GM21390 (cell line): ENCODE measurements at regions not wholly inside any gene's neighbourhood (a gene's known extent, or its start where the extent isn't known, plus 50 kb on each side); places are given as distances from the start of the nearest gene placed in this dataset.

Experiments used
- ATAC-seq: cut with Tn5 transposase; IDR thresholded peaks from one replicate; pipeline ENCODE4 v1.9.1; 2021; ENCODE audit not compliant: unreplicated experiment

DNA sequence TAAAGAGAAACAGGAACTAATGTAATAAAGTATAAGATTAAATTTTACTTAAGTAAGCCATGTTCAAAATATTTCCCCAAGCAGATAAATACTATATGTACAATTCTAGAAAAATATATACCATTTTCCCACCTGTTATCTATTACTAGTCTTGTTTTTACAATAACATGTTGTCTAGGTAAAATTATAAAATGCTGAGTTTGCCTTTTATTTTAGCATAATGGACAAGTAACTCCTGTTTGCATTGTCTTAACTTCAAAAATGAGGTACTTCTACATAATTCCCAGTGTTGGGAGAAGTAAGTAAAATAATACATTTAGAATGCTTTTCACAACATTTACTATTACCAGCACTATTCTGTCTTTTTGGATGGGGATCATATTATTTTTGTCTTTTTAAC, 800.5 kb downstream of the SLITRK6 start:
- ATAC-seq, result no peak

GRCh38 chr13:84997858-84998257, 801.4 kb downstream of the SLITRK6 start:
- no peak for ATAC-seq

- ATAC-seq, result no peak
These were observed 804.6 kb downstream of the SLITRK6 start for GRCh38 chr13:84994582-84994981.

DNA sequence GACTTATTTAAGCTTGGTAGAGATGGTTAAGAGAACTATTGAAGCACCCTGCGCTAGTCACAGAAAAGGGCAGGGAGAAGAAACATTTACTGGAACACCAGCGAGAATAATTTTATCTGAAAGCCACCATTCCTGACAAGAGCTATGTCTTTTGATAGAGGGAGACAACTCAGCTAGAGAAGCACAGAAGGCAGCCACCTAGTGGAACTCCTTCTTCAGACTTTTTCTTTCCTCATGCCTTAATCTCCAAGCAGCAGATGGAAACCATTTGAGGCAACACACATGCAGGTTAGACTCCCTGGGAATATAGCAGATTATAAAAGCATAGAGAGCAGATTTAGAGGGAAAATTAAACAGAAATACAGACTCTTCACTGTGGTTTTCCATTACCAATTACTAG, 813.4 kb downstream of the SLITRK6 start:
- no peak for ATAC-seq

GRCh38 chr13:84983321-84983720, 815.9 kb downstream of the SLITRK6 start:
- ATAC-seq, result no peak

DNA sequence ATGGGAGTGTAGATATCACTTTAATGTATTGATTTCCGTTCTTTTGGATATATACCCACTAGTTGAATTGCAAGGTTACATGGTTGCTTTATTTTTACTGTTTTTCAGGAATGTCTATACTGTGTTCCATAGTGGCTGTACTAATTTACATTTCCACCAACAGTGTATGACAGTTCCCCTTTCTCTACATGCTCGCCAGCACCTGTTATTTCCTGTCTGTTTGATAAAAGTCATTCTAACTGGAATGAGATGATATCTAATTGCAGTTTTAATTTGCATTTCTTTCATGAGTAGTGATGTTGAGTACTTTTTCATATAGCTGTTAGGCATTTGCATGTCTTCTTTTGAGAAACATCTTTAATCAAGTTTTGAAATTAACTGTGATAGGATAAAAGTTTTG, 818.6 kb downstream of the SLITRK6 start:
- ATAC-seq, result no peak

- ATAC-seq, result no peak
These were observed 820.4 kb downstream of the SLITRK6 start for GRCh38 chr13:84978851-84979250.

DNA sequence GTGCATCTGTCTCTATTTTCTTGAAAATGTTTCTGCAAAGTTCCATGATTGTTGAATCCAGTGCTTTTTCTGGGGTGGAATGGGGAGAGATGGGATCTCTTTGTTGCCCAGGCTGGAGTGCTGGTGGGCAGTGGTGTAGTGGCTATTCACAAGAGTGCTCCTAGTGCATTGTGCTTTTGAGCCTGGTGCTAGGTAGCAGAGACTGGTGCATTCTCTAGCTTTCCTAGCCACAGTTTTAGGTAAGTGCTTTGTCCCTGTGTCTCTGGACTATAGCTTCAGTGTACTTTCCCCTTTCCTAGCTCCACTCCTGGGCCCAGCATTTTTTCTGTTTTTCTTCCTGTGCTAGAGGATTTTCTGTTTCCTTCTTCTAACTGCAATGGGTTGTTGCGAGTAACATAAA, 825.6 kb downstream of the SLITRK6 start:
- no peak for ATAC-seq

- ATAC-seq, result no peak
These were observed 826.3 kb downstream of the SLITRK6 start for GRCh38 chr13:84972907-84973306.

DNA sequence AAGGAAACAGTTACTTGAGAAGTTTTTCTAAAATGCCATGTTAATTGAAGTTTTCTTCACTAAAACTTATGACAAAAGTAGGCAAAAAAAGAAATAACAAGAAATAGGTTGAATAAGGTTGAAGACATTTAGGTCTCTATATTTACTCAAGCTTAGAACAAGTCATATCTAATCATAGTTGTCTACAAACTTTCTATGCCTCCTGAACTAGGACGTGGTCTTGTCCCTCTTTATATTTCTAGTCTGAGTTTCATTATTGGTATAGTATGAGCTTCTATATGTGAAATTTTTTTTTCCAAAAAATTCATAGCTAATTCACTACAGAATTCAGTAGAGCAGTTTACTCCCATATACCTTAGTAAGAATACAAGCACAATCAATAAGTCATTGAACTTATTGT, 836.4 kb downstream of the SLITRK6 start:
- ATAC-seq, result no peak

- no peak for ATAC-seq
These were observed 837.0 kb downstream of the SLITRK6 start for GRCh38 chr13:84962141-84962750.

DNA sequence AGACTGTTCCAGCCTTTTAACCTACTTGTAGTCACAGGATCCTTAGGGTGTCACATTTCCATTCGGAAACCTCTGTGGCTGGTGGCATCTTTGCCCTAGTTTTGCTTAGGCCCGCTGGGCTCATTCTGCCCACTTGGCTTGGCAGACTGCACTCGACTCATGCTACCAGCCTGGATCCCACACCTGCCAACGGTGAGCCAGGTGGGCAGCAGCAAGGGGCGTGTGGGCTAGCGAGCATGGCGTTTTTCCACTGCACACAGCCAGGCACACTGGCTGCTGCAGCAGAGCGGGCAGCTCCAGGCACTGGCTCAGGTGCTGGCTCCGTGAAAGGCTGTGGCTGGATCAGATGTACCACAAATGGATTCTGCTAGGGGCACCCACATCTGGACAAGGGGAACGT, 838.2 kb downstream of the SLITRK6 start:
- ATAC-seq, result no peak

GRCh38 chr13:84959818-84960217, 839.4 kb downstream of the SLITRK6 start:
- ATAC-seq, result no peak

GRCh38 chr13:84954636-84955035, 844.6 kb downstream of the SLITRK6 start:
- no peak for ATAC-seq

GRCh38 chr13:84951128-84951527, 848.1 kb downstream of the SLITRK6 start:
- no peak for ATAC-seq

DNA sequence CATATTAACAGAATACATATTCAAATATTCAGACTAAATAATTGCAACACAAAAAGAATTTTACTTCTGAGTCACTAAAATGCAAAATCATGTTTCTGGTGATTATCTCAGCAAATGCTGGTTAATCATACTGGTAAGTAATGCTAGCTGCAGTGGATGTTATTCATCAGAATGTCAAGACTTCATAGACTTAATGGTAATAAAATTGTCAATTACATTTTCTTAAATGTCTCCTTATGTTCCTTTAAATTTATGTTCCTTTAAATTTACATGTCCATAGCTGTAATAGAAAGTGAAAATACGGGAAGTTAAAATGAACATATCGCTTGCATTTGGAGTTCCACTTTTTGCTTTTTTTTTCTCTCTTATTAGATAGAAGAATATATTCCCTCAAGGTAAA, 853.0 kb downstream of the SLITRK6 start:
- no peak for ATAC-seq

DNA sequence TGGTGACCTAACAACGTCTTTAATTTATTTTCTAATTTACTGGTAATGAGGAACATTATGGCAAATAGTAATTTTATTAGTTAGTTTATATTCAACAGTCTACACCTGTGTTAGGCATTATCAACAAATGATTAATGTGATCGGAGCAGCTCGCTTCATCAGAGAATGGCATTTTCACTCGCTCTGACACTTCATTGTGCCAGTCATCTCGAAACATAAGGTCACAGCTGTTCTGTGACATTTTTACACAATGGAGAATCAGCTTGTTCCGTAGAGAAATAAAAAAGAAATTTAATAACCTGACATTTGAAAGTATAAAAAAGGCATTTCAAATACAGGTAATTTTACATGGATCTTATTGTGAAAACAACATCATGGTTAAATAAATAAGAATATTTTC, 858.4 kb downstream of the SLITRK6 start:
- ATAC-seq, result no peak

DNA sequence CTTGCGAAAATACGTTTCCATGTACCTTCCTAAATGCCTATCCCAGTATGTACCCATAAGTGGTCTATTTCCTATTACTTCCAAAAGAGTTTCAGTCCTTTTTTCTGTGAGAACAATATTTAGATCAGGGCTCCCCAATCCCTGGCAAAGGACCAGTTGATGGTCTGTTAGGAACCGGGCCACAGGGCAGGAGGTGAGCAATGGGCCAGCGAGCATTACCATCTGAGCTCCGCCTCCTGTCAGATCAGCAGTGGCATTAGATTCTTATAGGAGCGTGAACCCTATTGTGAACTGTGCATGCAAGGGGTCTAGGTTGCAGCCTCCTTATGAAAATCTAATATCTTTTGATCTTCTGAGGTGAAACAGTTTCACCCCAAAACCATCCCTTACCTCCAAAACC, 859.1 kb downstream of the SLITRK6 start:
- no peak for ATAC-seq

DNA sequence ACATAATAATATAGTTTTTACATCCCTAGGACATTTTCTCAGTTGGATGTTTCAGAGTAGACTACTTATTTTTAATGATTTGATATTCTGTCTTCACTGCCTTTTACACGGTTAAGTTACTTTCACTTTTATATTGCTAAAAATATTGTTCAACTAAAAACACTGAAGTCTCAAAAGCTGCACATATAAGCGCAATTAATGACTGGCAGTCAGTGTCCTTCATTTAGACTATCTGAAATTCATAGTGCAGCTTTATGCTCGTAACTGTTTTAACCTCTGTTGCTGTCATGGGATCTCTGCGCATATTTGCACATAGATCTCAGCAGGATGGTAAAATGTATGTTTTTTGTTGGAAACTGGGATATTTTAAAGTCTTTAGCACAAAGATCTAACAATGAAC, 864.3 kb downstream of the SLITRK6 start:
- no peak for ATAC-seq

- no peak for ATAC-seq
These were observed 865.4 kb downstream of the SLITRK6 start for GRCh38 chr13:84933797-84934196.

DNA sequence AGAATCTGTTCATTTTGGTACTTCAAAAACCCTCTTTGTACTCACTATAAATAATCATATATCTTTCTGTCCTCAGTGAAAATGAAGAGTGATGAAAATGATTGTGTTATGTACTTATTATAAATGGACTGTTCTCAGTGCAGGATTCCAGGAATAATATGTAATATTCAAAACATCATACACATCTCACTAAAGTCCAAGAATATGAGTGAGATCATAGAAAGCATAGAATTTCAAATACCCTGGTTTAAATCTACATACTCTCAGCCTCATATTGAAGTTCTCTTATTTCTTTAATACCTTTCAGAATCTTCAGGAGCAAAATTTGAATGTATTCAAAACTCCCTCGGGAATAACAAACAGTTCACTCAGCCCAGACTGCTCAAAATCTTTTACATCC, 868.0 kb downstream of the SLITRK6 start:
- ATAC-seq, result no peak

DNA sequence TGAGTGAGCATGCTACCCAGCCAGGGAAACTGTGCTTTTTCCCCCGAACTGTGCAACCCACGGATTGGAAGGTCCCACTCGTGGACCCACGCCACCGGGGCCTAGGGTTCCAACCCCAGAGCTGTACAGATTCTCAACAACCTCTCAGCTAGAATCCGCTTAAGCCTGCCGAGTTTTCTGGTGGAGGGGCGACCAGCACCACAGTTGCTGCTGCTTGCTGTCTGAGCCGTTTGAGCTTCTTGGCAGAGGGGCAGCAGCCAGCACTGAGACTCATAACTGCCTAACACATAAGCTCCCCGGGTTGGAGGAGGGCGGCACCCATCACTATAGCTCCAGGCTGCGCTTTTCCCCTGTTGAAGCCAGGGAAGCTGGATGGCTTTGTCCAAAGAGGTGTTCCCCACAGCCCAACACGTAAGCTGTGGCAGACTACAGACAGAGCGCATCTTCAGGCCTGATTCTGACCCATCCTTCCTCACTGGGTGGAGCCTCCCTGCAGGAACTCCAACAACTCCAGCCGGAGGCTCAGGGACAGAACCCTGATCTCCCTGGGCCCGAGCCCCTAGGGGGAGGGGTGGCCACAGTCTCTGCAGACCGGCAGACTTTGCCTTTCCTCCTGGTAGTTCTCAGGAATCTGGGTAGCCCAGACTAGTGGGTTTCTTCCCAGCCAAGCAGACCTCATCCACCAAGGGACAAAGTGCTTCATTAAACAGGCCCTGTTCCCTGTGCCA, 871.6 kb downstream of the SLITRK6 start:
- ATAC-seq, result no peak

GRCh38 chr13:84925443-84925842, 873.8 kb downstream of the SLITRK6 start:
- no peak for ATAC-seq
